B cell (primary cell): ENCODE measurements at regions not wholly inside any gene's neighbourhood (a gene's known extent, or its start where the extent isn't known, plus 50 kb on each side); places are given as distances from the start of the nearest gene placed in this dataset.

Experiments
- ATAC-seq: fragments of 200-7000 bp; cut with Tn5 transposase; one replicate; pipeline ENCODE4 v1.10.0; 2021; ENCODE audit warnings: low read depth, mild to moderate bottlenecking, moderate number of reproducible peaks, moderate library complexity
- CTCF ChIA-PET: fragments of 350-600 bp; sonication (Branson Sonifier 250); formaldehyde crosslinking; loops from one replicate; lab custom pipeline; 2021; ENCODE audit warnings: antibody characterized with exemption, inconsistent platforms; lab: Charles Lee
- POLR2A ChIA-PET: fragments of 350-600 bp; sonication (Branson Sonifier 250); formaldehyde crosslinking; loops from one replicate; lab custom pipeline; 2021; ENCODE audit warnings: antibody characterized with exemption; lab: Charles Lee
- DNase-seq: peaks from one replicate; pipeline ENCODE4 v3.0.0; 2013
- H2AFZ ChIP-seq: 2 replicates; pipeline ENCODE4 v1.6.1; 2012; ENCODE audit warnings: mild to moderate bottlenecking, low read depth, low read length; ENCODE audit not compliant: insufficient read depth, poor library complexity, severe bottlenecking
- H3K27ac ChIP-seq, 2 donors: 1 replicate in 1 of 2; 2 replicates in 1 of 2; pipeline ENCODE4 v1.5.1; 2012 to 2013; ENCODE audit warnings: low read length in 2 of 2, mild to moderate bottlenecking in 2 of 2, moderate library complexity in 1 of 2
- H3K27me3 ChIP-seq, 4 experiments: fragments of 200-600 bp in 1 of 4; sonication (generic) in 1 of 4; replicated peaks in 1 of 4; 1 replicate in 2 of 4; 2 replicates in 2 of 4; pipeline versions ENCODE4 v1.6.1 to v1.7.0; 2013 to 2016; ENCODE audit warnings: low read length in 3 of 4, mild to moderate bottlenecking in 2 of 4, mixed read lengths in 1 of 4, moderate library complexity in 1 of 4; ENCODE audit not compliant: insufficient read depth in 4 of 4, control insufficient read depth in 3 of 4; ENCODE audit errors: control extremely low read depth in 1 of 4
- H3K36me3 ChIP-seq, 2 experiments: replicated peaks in 1 of 2; 1 replicate in 1 of 2; 2 replicates in 1 of 2; pipeline versions ENCODE4 v1.6.1 to v1.7.1; 2013; ENCODE audit warnings: low read length in 1 of 2; ENCODE audit not compliant: insufficient read depth in 2 of 2, control insufficient read depth in 1 of 2; ENCODE audit errors: control extremely low read depth in 1 of 2, extremely low read depth in 1 of 2
- H3K4me1 ChIP-seq, 2 donors: fragments of 200-600 bp in 1 of 2; sonication (generic) in 1 of 2; 1 replicate in 1 of 2; 2 replicates in 1 of 2; pipeline versions ENCODE4 v1.5.1 to v1.6.1; 2013 to 2017; ENCODE audit warnings: low read length in 2 of 2; ENCODE audit not compliant: control insufficient read depth in 2 of 2, insufficient read depth in 2 of 2
- H3K4me2 ChIP-seq: replicated peaks from 2 replicates; pipeline ENCODE3; 2012; ENCODE audit warnings: mild to moderate bottlenecking, low read depth, low read length; ENCODE audit not compliant: poor library complexity, severe bottlenecking
- H3K4me3 ChIP-seq, 5 experiments: fragments of 200-600 bp in 1 of 5; sonication (generic) in 1 of 5; 1 replicate in 3 of 5; 2 replicates in 2 of 5; pipeline versions ENCODE4 v1.5.1 to v1.7.0; 2011 to 2016; ENCODE audit warnings: low read length in 4 of 5, mild to moderate bottlenecking in 4 of 5, low read depth in 2 of 5, control low read depth in 1 of 5, moderate library complexity in 1 of 5; ENCODE audit not compliant: insufficient read depth in 1 of 5; ENCODE audit errors: control extremely low read depth in 1 of 5, extremely low read depth in 1 of 5
- H3K79me2 ChIP-seq: fragments of 200-600 bp; sonication (generic); one replicate; pipeline ENCODE4 v1.6.0; 2016; ENCODE audit warnings: low read length; ENCODE audit not compliant: control insufficient read depth, insufficient read depth
- H3K9ac ChIP-seq: fragments of 200-600 bp; sonication (generic); 2 replicates; pipeline ENCODE4 v1.6.1; 2017; ENCODE audit warnings: mild to moderate bottlenecking, low read length, moderate library complexity
- H3K9me3 ChIP-seq, 3 donors: one replicate each; pipeline versions ENCODE4 v1.6.1 to v1.7.1; 2013; ENCODE audit warnings: low read length in 2 of 3; ENCODE audit not compliant: control insufficient read depth in 2 of 3, insufficient read depth in 1 of 3; ENCODE audit errors: control extremely low read depth in 1 of 3
- H4K20me1 ChIP-seq: 2 replicates; pipeline ENCODE4 v1.6.0; 2012; ENCODE audit warnings: mild to moderate bottlenecking, low read length; ENCODE audit not compliant: insufficient read depth, control insufficient read depth, poor library complexity, severe bottlenecking
- H3K27ac Mint-ChIP-seq: one replicate; pipeline ENCODE4 v1.8.0; 2021; ENCODE audit warnings: mixed read lengths
- H3K27me3 Mint-ChIP-seq: one replicate; pipeline ENCODE4 v1.8.0; 2021; ENCODE audit warnings: mixed read lengths
- H3K4me1 Mint-ChIP-seq: one replicate; pipeline ENCODE4 v1.8.0; 2021; ENCODE audit warnings: mixed read lengths
- H3K4me3 Mint-ChIP-seq: one replicate; pipeline ENCODE4 v1.8.0; 2021; ENCODE audit warnings: mixed read lengths
- H3K9me3 Mint-ChIP-seq: one replicate; pipeline ENCODE4 v1.8.0; 2022; ENCODE audit warnings: mixed read lengths; ENCODE audit not compliant: insufficient read depth
- EZH2 ChIP-seq: IDR thresholded peaks from 2 replicates; pipeline ENCODE4 v1.6.1; 2012; ENCODE audit warnings: borderline replicate concordance, low read depth, mild to moderate bottlenecking, moderate library complexity, low read length; ENCODE audit not compliant: insufficient read depth, poor library complexity, severe bottlenecking
- WGBS: methylation state at CpG from one replicate; pipeline ENCODE4 v1.1.5; 2013; ENCODE audit warnings: missing lambda C conversion rate; ENCODE audit not compliant: insufficient coverage; 5-methylcytosine and 5-hydroxymethylcytosine counted together
- intact Hi-C: fragments of 100-400 bp; cut with micrococcal nuclease; formaldehyde crosslinking; loops from one replicate; pipeline ENCODE4 v1.10.0; 2022
- TF ChIP-seq, protein P1 (sequence below): fragments of 200-600 bp; IDR thresholded peaks from one replicate; pipeline ENCODE4 v1.8.0; 2022; ENCODE audit warnings: antibody characterized with exemption, mild to moderate bottlenecking

DNA sequence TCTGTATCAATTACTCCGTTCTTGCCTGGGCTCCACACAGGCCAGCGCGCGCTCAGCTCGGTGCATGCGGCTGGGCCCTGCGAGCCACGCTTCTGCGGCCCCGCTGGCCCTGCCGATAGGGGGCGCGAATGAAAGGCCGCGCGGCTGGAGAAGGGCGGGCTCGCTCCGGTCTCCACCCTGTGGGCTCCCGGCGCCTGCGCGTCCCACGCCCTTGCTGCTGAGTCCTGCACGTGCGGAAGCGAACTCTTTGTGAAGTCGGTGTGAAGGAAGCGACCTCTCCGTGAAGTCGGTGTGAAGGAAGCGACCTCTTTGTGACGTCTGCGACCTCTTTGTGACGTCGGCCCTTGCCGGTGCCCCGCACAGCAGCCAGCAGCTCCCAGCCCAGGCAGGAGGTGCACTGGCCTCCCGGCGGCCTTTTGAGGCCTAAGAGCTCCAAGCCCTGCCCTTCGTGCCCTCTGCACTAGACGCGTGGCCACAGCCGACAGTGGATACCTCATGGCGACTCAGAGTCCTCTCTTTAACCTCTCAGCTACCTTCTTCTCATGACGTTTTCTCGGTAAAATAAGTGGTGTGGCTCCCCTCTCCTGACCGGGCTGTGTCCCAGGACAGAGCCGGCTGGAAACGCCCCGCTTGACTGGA lies 391.9 kb upstream of the RAB6C start:
- Mint-ChIP-seq H3K4me3 (no peak overlapping the region), H3K27ac (no peak overlapping the region), H3K4me1 (no peaks in the 10 kb centered on the region), H3K27me3 (peaks cover 10% of the 10 kb centered on the region), H3K9me3 (no peaks in the 10 kb centered on the region)
- H3K4me1 ChIP-seq = no peaks in the 10 kb centered on the region
- H3K9me3 ChIP-seq = peaks cover 0 to 10% (median 0%) of the 10 kb centered on the region in 3 donors
- ATAC-seq (no peak), DNase-seq (no peak)
- POLR2A ChIA-PET = no interaction called here
- H3K4me3 ChIP-seq = no peak overlapping the region
- H3K9ac ChIP-seq = no peak overlapping the region
- no peak overlapping the region for H2AFZ ChIP-seq
- intact Hi-C loops = no loop called here
- no peaks in the 10 kb centered on the region for H3K27me3 ChIP-seq
- H3K4me2 ChIP-seq = no peak overlapping the region
- no peaks in the 10 kb centered on the region for H3K36me3 ChIP-seq
- TF ChIP-seq, protein P1, sequence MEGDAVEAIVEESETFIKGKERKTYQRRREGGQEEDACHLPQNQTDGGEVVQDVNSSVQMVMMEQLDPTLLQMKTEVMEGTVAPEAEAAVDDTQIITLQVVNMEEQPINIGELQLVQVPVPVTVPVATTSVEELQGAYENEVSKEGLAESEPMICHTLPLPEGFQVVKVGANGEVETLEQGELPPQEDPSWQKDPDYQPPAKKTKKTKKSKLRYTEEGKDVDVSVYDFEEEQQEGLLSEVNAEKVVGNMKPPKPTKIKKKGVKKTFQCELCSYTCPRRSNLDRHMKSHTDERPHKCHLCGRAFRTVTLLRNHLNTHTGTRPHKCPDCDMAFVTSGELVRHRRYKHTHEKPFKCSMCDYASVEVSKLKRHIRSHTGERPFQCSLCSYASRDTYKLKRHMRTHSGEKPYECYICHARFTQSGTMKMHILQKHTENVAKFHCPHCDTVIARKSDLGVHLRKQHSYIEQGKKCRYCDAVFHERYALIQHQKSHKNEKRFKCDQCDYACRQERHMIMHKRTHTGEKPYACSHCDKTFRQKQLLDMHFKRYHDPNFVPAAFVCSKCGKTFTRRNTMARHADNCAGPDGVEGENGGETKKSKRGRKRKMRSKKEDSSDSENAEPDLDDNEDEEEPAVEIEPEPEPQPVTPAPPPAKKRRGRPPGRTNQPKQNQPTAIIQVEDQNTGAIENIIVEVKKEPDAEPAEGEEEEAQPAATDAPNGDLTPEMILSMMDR = no peak
- no peak for TF ChIP-seq EZH2
- CTCF ChIA-PET = no interaction called here
- H3K27ac ChIP-seq = no peak overlapping the region
- 85% methylated on average over 47 of the region's 51 CpGs for WGBS
- H4K20me1 ChIP-seq = no peaks in the 10 kb centered on the region
- no peaks in the 10 kb centered on the region for H3K79me2 ChIP-seq

- Mint-ChIP-seq H3K27me3 (peaks cover 17% of the 10 kb centered on the region), H3K4me1 (no peaks in the 10 kb centered on the region), H3K27ac (no peak overlapping the region), H3K9me3 (peaks cover 5% of the 10 kb centered on the region), H3K4me3 (no peak overlapping the region)
- intact Hi-C loops = no loop called here
- no peak for DNase-seq
- no peaks in the 10 kb centered on the region for H3K36me3 ChIP-seq
- ChIA-PET POLR2A (no interaction called here), CTCF (no interaction called here)
- H3K27me3 ChIP-seq = peaks cover 0 to 3% (median 0%) of the 10 kb centered on the region in 4 experiments
- H3K79me2 ChIP-seq = no peaks in the 10 kb centered on the region
- no peak overlapping the region for H2AFZ ChIP-seq
- no peak for ATAC-seq
- H3K4me2 ChIP-seq = no peak overlapping the region
- peaks cover 0 to 8% (median 0%) of the 10 kb centered on the region in 3 donors for H3K9me3 ChIP-seq
- no peak for TF ChIP-seq EZH2
- TF ChIP-seq, protein P1 = no peak
- WGBS = 81% methylated on average over 3 of the region's 5 CpGs
- no peak overlapping the region for H3K27ac ChIP-seq
- H3K9ac ChIP-seq = no peak overlapping the region
- no peak overlapping the region for H3K4me3 ChIP-seq
- no peaks in the 10 kb centered on the region for H4K20me1 ChIP-seq
- H3K4me1 ChIP-seq = no peaks in the 10 kb centered on the region
Measured at GRCh38 chr2:129604560-129604959, 374.9 kb upstream of the RAB6C start.
